Endothelial cell of hepatic sinusoid (primary cell): ENCODE measurements at regions not wholly inside any gene's neighbourhood (a gene's known extent, or its start where the extent isn't known, plus 50 kb on each side); places are given as distances from the start of the nearest gene placed in this dataset.

ENCODE experiments used
- in situ Hi-C: cut with HindIII; loops from 2 replicates; pipeline ENCODE4 v1.10.0; 2017; ENCODE audit warnings: low sequenced_read_pairs

- in situ Hi-C loops = no loop called here
These were observed 314.3 kb upstream of the HTR2A start for GRCh38 chr13:47211106-47211505.

- in situ Hi-C loops = no loop called here
These were observed 309.3 kb upstream of the HTR2A start for GRCh38 chr13:47206111-47206510.

GRCh38 chr13:47190696-47191305 is 293.9 kb upstream of the HTR2A start:
- in situ Hi-C loops = no loop called here

- in situ Hi-C loops = no loop called here
These were observed 291.9 kb upstream of the HTR2A start for GRCh38 chr13:47188802-47189201.

- in situ Hi-C loops = no loop called here
These were observed 289.6 kb upstream of the HTR2A start for GRCh38 chr13:47186471-47186870.

GRCh38 chr13:47184321-47184720 is 287.5 kb upstream of the HTR2A start:
- in situ Hi-C loops = no loop called here

GRCh38 chr13:47179321-47179720 is 282.5 kb upstream of the HTR2A start:
- in situ Hi-C loops = no loop called here

GRCh38 chr13:47178090-47178950 is 281.5 kb upstream of the HTR2A start:
- in situ Hi-C loops = no loop called here

GRCh38 chr13:47175172-47175866 is 278.5 kb upstream of the HTR2A start:
- in situ Hi-C loops = no loop called here

- in situ Hi-C loops = no loop called here
These were observed 274.1 kb upstream of the HTR2A start for GRCh38 chr13:47170971-47171370.

GRCh38 chr13:47168618-47169017 is 271.8 kb upstream of the HTR2A start:
- in situ Hi-C loops = no loop called here

GRCh38 chr13:47168066-47168465 is 271.2 kb upstream of the HTR2A start:
- in situ Hi-C loops = no loop called here

- in situ Hi-C loops = no loop called here
These were observed 269.5 kb upstream of the HTR2A start for GRCh38 chr13:47166336-47166735.

GRCh38 chr13:47159853-47160550 is 263.1 kb upstream of the HTR2A start:
- in situ Hi-C loops = no loop called here

- in situ Hi-C loops = no loop called here
These were observed 261.7 kb upstream of the HTR2A start for GRCh38 chr13:47158593-47158992.

GRCh38 chr13:47148543-47148942 is 251.7 kb upstream of the HTR2A start:
- in situ Hi-C loops = no loop called here

GRCh38 chr13:47147812-47148119 is 250.9 kb upstream of the HTR2A start:
- in situ Hi-C loops = no loop called here

GRCh38 chr13:47146991-47147811 is 250.3 kb upstream of the HTR2A start:
- in situ Hi-C loops = no loop called here

GRCh38 chr13:47146136-47146535 is 249.3 kb upstream of the HTR2A start:
- in situ Hi-C loops = no loop called here

GRCh38 chr13:47144782-47145181 is 247.9 kb upstream of the HTR2A start:
- in situ Hi-C loops = no loop called here

- in situ Hi-C loops = no loop called here
These were observed 245.3 kb upstream of the HTR2A start for GRCh38 chr13:47142105-47142504.
